Peyer's patch (tissue), 4 donors: ENCODE measurements at regions not wholly inside any gene's neighbourhood (a gene's known extent, or its start where the extent isn't known, plus 50 kb on each side); places are given as distances from the start of the nearest gene placed in this dataset.

Experiments used
- DNase-seq, 3 donors: peaks; one replicate each; pipeline ENCODE4 v3.0.0-alpha.2; 2017 to 2019
- H3K27ac ChIP-seq, 4 donors: fragments of 200-600 bp; sonication (generic); one replicate each; pipeline ENCODE4 v1.5.1; 2016 to 2019
- H3K27me3 ChIP-seq, 2 donors: fragments of 200-600 bp; sonication (generic); one replicate each; pipeline ENCODE4 v1.5.1; 2019
- H3K36me3 ChIP-seq, 3 donors: fragments of 200-600 bp; sonication (generic); one replicate each; pipeline ENCODE4 v1.5.1; 2016 to 2019
- H3K4me1 ChIP-seq, 4 donors: fragments of 200-600 bp; sonication (generic); one replicate each; pipeline ENCODE4 v1.5.1; 2016 to 2019
- H3K4me3 ChIP-seq, 4 donors: fragments of 200-600 bp; sonication (generic); 1 replicate in 3 of 4; 2 replicates in 1 of 4; pipeline ENCODE4 v1.5.1; 2016 to 2019; ENCODE audit warnings: mild to moderate bottlenecking in 1 of 4
- H3K9me3 ChIP-seq, 4 donors: fragments of 200-600 bp; sonication (generic); one replicate each; pipeline ENCODE4 v1.5.1; 2016 to 2019; ENCODE audit warnings: mild to moderate bottlenecking in 1 of 4
- CTCF ChIP-seq, 6 experiments: fragments of 450-650 bp in 4 of 6; fragments of 200-600 bp in 2 of 6; sonication (generic) in 1 of 6; IDR thresholded peaks; one replicate each; pipeline ENCODE4 v1.5.1; 2017 to 2019; ENCODE audit warnings: antibody characterized with exemption in 6 of 6, mild to moderate bottlenecking in 3 of 6, moderate library complexity in 1 of 6
- POLR2A ChIP-seq, 2 donors: fragments of 450-650 bp; IDR thresholded peaks; one replicate each; pipeline ENCODE4 v1.5.1; 2017; ENCODE audit warnings: antibody characterized with exemption in 2 of 2, mild to moderate bottlenecking in 2 of 2, moderate library complexity in 2 of 2

- DNase-seq, result no peak
- H3K27me3 ChIP-seq, result no peaks in the 10 kb centered on the region
- no peaks in the 10 kb centered on the region for H3K4me1 ChIP-seq
- no peak for TF ChIP-seq POLR2A (IDR thresholded peaks at IDR 0.05)
- no peak for TF ChIP-seq CTCF (IDR thresholded peaks at IDR 0.05)
- H3K9me3 ChIP-seq, result no peaks in the 10 kb centered on the region
- H3K27ac ChIP-seq, result no peak overlapping the region
- H3K36me3 ChIP-seq, result no peaks in the 10 kb centered on the region
- no peak overlapping the region for H3K4me3 ChIP-seq
Measured at GRCh38 chr19:30148803-30149202, 206.8 kb downstream of the URI1 start.

GRCh38 chr19:30149300-30149699 is 207.3 kb downstream of the URI1 start:
- no peak for TF ChIP-seq CTCF (IDR thresholded peaks at IDR 0.05)
- TF ChIP-seq POLR2A (IDR thresholded peaks at IDR 0.05), result no peak
- H3K27ac ChIP-seq, result no peak overlapping the region
- no peak overlapping the region for H3K4me3 ChIP-seq
- H3K9me3 ChIP-seq, result no peaks in the 10 kb centered on the region
- H3K4me1 ChIP-seq, result no peaks in the 10 kb centered on the region
- H3K36me3 ChIP-seq, result no peaks in the 10 kb centered on the region
- no peaks in the 10 kb centered on the region for H3K27me3 ChIP-seq
- DNase-seq, result no peak

- H3K4me3 ChIP-seq, result no peak overlapping the region
- no peak for TF ChIP-seq POLR2A (IDR thresholded peaks at IDR 0.05)
- no peak for TF ChIP-seq CTCF (IDR thresholded peaks at IDR 0.05)
- H3K9me3 ChIP-seq, result no peaks in the 10 kb centered on the region
- DNase-seq, result no peak
- no peaks in the 10 kb centered on the region for H3K27me3 ChIP-seq
- H3K4me1 ChIP-seq, result no peaks in the 10 kb centered on the region
- H3K27ac ChIP-seq, result no peak overlapping the region
- no peaks in the 10 kb centered on the region for H3K36me3 ChIP-seq
Measured at GRCh38 chr19:30150626-30151025, 208.6 kb downstream of the URI1 start.

- H3K9me3 ChIP-seq, result no peaks in the 10 kb centered on the region
- no peaks in the 10 kb centered on the region for H3K27me3 ChIP-seq
Measured at GRCh38 chr19:30151081-30151480, 209.0 kb downstream of the URI1 start.

GRCh38 chr19:30152510-30153291 is 210.7 kb downstream of the URI1 start:
- no peak for DNase-seq
- H3K27me3 ChIP-seq, result no peaks in the 10 kb centered on the region
- H3K27ac ChIP-seq, result no peak overlapping the region
- no peaks in the 10 kb centered on the region for H3K4me1 ChIP-seq
- TF ChIP-seq POLR2A (IDR thresholded peaks at IDR 0.05) (no peak), CTCF (IDR thresholded peaks at IDR 0.05) (no peak)
- no peak overlapping the region for H3K4me3 ChIP-seq
- no peaks in the 10 kb centered on the region for H3K9me3 ChIP-seq
- no peaks in the 10 kb centered on the region for H3K36me3 ChIP-seq

More at GRCh38 chr19:30151081-30151480, 209.0 kb downstream of the URI1 start:
- H3K36me3 ChIP-seq, result no peaks in the 10 kb centered on the region
- no peaks in the 10 kb centered on the region for H3K4me1 ChIP-seq
- H3K4me3 ChIP-seq, result no peak overlapping the region
- TF ChIP-seq POLR2A (IDR thresholded peaks at IDR 0.05) (no peak), CTCF (IDR thresholded peaks at IDR 0.05) (no peak)
- DNase-seq, result no peak
- H3K27ac ChIP-seq, result no peak overlapping the region
